ENCODE measurements at regions not wholly inside any gene's neighbourhood (a gene's known extent, or its start where the extent isn't known, plus 50 kb on each side); places are given as distances from the start of the nearest gene placed in this dataset.

- TF ChIP-seq CTCF (IDR thresholded peaks at IDR 0.05; ENCODE audit: unreplicated experiment in 3 of 3) = no peak
- peaks cover 5% of the 10 kb centered on the region for H3K4me1 Mint-ChIP-seq
- no peaks in the 10 kb centered on the region for H3K27me3 Mint-ChIP-seq (ENCODE audit: low read depth)
- no peaks in the 10 kb centered on the region for H3K36me3 Mint-ChIP-seq (ENCODE audit: low read depth)
- no peaks in the 10 kb centered on the region for H3K9me3 Mint-ChIP-seq
- H3K4me3 Mint-ChIP-seq = no peak overlapping the region
- no peak overlapping the region for H3K27ac Mint-ChIP-seq
Measured at GRCh38 chr4:58205446-58206235, 1095.5 kb upstream of the IGFBP7 start.

GRCh38 chr4:58192217-58192616 is 1082.0 kb upstream of the IGFBP7 start:
- Mint-ChIP-seq H3K9me3 (peaks cover 4% of the 10 kb centered on the region), H3K36me3 (ENCODE audit: low read depth) (no peaks in the 10 kb centered on the region), H3K27me3 (ENCODE audit: low read depth) (no peaks in the 10 kb centered on the region), H3K27ac (no peak overlapping the region), H3K4me1 (peaks cover 2% of the 10 kb centered on the region), H3K4me3 (no peak overlapping the region)
- no peak for TF ChIP-seq CTCF (IDR thresholded peaks at IDR 0.05; ENCODE audit: unreplicated experiment in 3 of 3)

GRCh38 chr4:58191109-58191508 is 1080.9 kb upstream of the IGFBP7 start:
- Mint-ChIP-seq H3K27ac (no peak overlapping the region), H3K27me3 (ENCODE audit: low read depth) (no peaks in the 10 kb centered on the region), H3K4me3 (no peak overlapping the region), H3K4me1 (no peaks in the 10 kb centered on the region), H3K9me3 (peaks cover 4% of the 10 kb centered on the region), H3K36me3 (ENCODE audit: low read depth) (no peaks in the 10 kb centered on the region)
- no peak for TF ChIP-seq CTCF (IDR thresholded peaks at IDR 0.05; ENCODE audit: unreplicated experiment in 3 of 3)

- Mint-ChIP-seq H3K27me3 (ENCODE audit: low read depth) (no peaks in the 10 kb centered on the region), H3K4me1 (no peaks in the 10 kb centered on the region), H3K4me3 (no peak overlapping the region), H3K36me3 (ENCODE audit: low read depth) (no peaks in the 10 kb centered on the region), H3K27ac (no peak overlapping the region), H3K9me3 (peaks cover 13% of the 10 kb centered on the region)
- no peak for TF ChIP-seq CTCF (IDR thresholded peaks at IDR 0.05; ENCODE audit: unreplicated experiment in 3 of 3)
Measured at GRCh38 chr4:58188316-58188715, 1078.1 kb upstream of the IGFBP7 start.

GRCh38 chr4:58175024-58175423 is 1064.8 kb upstream of the IGFBP7 start:
- H3K4me1 Mint-ChIP-seq = no peaks in the 10 kb centered on the region
- H3K9me3 Mint-ChIP-seq = peaks cover 2% of the 10 kb centered on the region
- no peak for TF ChIP-seq CTCF (IDR thresholded peaks at IDR 0.05; ENCODE audit: unreplicated experiment in 3 of 3)
- H3K27me3 Mint-ChIP-seq (ENCODE audit: low read depth) = no peaks in the 10 kb centered on the region
- H3K4me3 Mint-ChIP-seq = no peak overlapping the region
- H3K27ac Mint-ChIP-seq = no peak overlapping the region
- H3K36me3 Mint-ChIP-seq (ENCODE audit: low read depth) = no peaks in the 10 kb centered on the region

GRCh38 chr4:58166490-58166889 is 1056.3 kb upstream of the IGFBP7 start:
- Mint-ChIP-seq H3K4me3 (no peak overlapping the region), H3K9me3 (peaks cover under 1% of the 10 kb centered on the region), H3K36me3 (ENCODE audit: low read depth) (no peaks in the 10 kb centered on the region), H3K4me1 (peaks cover 27% of the 10 kb centered on the region), H3K27me3 (ENCODE audit: low read depth) (no peaks in the 10 kb centered on the region), H3K27ac (no peak overlapping the region)
- TF ChIP-seq CTCF (IDR thresholded peaks at IDR 0.05; ENCODE audit: unreplicated experiment in 3 of 3) = no peak
